Suprapubic skin (tissue), 4 donors: ENCODE measurements at regions not wholly inside any gene's neighbourhood (a gene's known extent, or its start where the extent isn't known, plus 50 kb on each side); places are given as distances from the start of the nearest gene placed in this dataset.

ENCODE experiments used
- DNase-seq, 2 donors: peaks; one replicate each; pipeline ENCODE4 v3.0.0-alpha.2; 2019; ENCODE audit warnings: low spot score in 2 of 2
- H3K27ac ChIP-seq: fragments of 200-600 bp; sonication (generic); one replicate; pipeline ENCODE4 v1.5.1; 2019
- H3K27me3 ChIP-seq: fragments of 200-600 bp; sonication (generic); one replicate; pipeline ENCODE4 v1.5.1; 2019
- H3K36me3 ChIP-seq: fragments of 200-600 bp; sonication (generic); one replicate; pipeline ENCODE4 v1.5.1; 2019
- H3K4me1 ChIP-seq: fragments of 200-600 bp; sonication (generic); one replicate; pipeline ENCODE4 v1.5.1; 2019
- H3K4me3 ChIP-seq: fragments of 200-600 bp; sonication (generic); one replicate; pipeline ENCODE4 v1.5.1; 2019; ENCODE audit warnings: mild to moderate bottlenecking
- H3K9me3 ChIP-seq: fragments of 200-600 bp; sonication (generic); one replicate; pipeline ENCODE4 v1.5.1; 2019
- CTCF ChIP-seq, 2 donors: fragments of 200-600 bp in 1 of 2; fragments of 450-650 bp in 1 of 2; sonication (generic) in 1 of 2; IDR thresholded peaks; one replicate each; pipeline ENCODE4 v1.5.1; 2016 to 2019; ENCODE audit warnings: antibody characterized with exemption in 2 of 2, mild to moderate bottlenecking in 1 of 2, moderate library complexity in 1 of 2
- EP300 ChIP-seq: sonication (generic); formaldehyde crosslinking; IDR thresholded peaks from one replicate; pipeline ENCODE4 v1.6.1; 2017; ENCODE audit warnings: antibody characterized with exemption
- POLR2A ChIP-seq, 2 donors: fragments of 450-650 bp; IDR thresholded peaks; one replicate each; pipeline ENCODE4 v1.6.1; 2017; ENCODE audit warnings: antibody characterized with exemption in 2 of 2, mild to moderate bottlenecking in 2 of 2, moderate library complexity in 2 of 2
- POLR2AphosphoS5 ChIP-seq, 3 donors: sonication (generic); formaldehyde crosslinking; IDR thresholded peaks; one replicate each; pipeline ENCODE4 v1.6.1; 2017; ENCODE audit warnings: antibody characterized with exemption in 3 of 3
- WGBS: methylation state at CpG from one replicate; pipeline ENCODE4 v1.1.5; 2018; 5-methylcytosine and 5-hydroxymethylcytosine counted together

GRCh38 chr5:152277936-152278335, 127.1 kb downstream of the NMUR2 start:
- Histone ChIP-seq H3K9me3 (no peaks in the 10 kb centered on the region), H3K36me3 (no peaks in the 10 kb centered on the region), H3K4me3 (no peak overlapping the region), H3K27me3 (no peaks in the 10 kb centered on the region), H3K4me1 (no peaks in the 10 kb centered on the region), H3K27ac (no peak overlapping the region)
- no peak for DNase-seq
- TF ChIP-seq CTCF (IDR thresholded peaks at IDR 0.05) (no peak), POLR2AphosphoS5 (IDR thresholded peaks at IDR 0.05) (no peak), POLR2A (IDR thresholded peaks at IDR 0.05) (no peak), EP300 (no peak)
- WGBS: 86% methylated on average over 2 of the region's 2 CpGs

GRCh38 chr5:152274224-152274623, 130.9 kb downstream of the NMUR2 start:
- H3K4me3 ChIP-seq: no peak overlapping the region
- WGBS: 22% methylated on average over 2 of the region's 2 CpGs

GRCh38 chr5:152271420-152271819, 133.7 kb downstream of the NMUR2 start:
- Histone ChIP-seq H3K9me3 (no peaks in the 10 kb centered on the region), H3K27ac (no peak overlapping the region), H3K4me1 (no peaks in the 10 kb centered on the region), H3K4me3 (no peak overlapping the region), H3K36me3 (no peaks in the 10 kb centered on the region), H3K27me3 (no peaks in the 10 kb centered on the region)
- WGBS: 39% methylated on average over 5 of the region's 5 CpGs
- TF ChIP-seq POLR2A (IDR thresholded peaks at IDR 0.05) (no peak), EP300 (no peak), POLR2AphosphoS5 (IDR thresholded peaks at IDR 0.05) (no peak), CTCF (IDR thresholded peaks at IDR 0.05) (no peak)
- no peak for DNase-seq

More at GRCh38 chr5:152274224-152274623, 130.9 kb downstream of the NMUR2 start:
- H3K27me3 ChIP-seq: no peaks in the 10 kb centered on the region
- no peak for DNase-seq
- H3K4me1 ChIP-seq: no peaks in the 10 kb centered on the region
- H3K27ac ChIP-seq: no peak overlapping the region
- H3K36me3 ChIP-seq: no peaks in the 10 kb centered on the region
- no peak for TF ChIP-seq POLR2AphosphoS5 (IDR thresholded peaks at IDR 0.05)
- no peak for TF ChIP-seq POLR2A (IDR thresholded peaks at IDR 0.05)
- no peak for TF ChIP-seq EP300
- no peak for TF ChIP-seq CTCF (IDR thresholded peaks at IDR 0.05)
- no peaks in the 10 kb centered on the region for H3K9me3 ChIP-seq

GRCh38 chr5:152270096-152270495, 135.0 kb downstream of the NMUR2 start:
- H3K4me3 ChIP-seq: no peak overlapping the region

GRCh38 chr5:152269533-152269932, 135.5 kb downstream of the NMUR2 start:
- Histone ChIP-seq H3K4me3 (no peak overlapping the region), H3K27me3 (no peaks in the 10 kb centered on the region), H3K36me3 (no peaks in the 10 kb centered on the region), H3K27ac (no peak overlapping the region), H3K4me1 (no peaks in the 10 kb centered on the region), H3K9me3 (no peaks in the 10 kb centered on the region)
- no peak for DNase-seq
- no peak for TF ChIP-seq EP300
- no peak for TF ChIP-seq POLR2A (IDR thresholded peaks at IDR 0.05)
- TF ChIP-seq CTCF (IDR thresholded peaks at IDR 0.05): no peak
- no peak for TF ChIP-seq POLR2AphosphoS5 (IDR thresholded peaks at IDR 0.05)
- 71% methylated on average over 1 of the region's 1 CpG for WGBS

More at GRCh38 chr5:152270096-152270495, 135.0 kb downstream of the NMUR2 start:
- TF ChIP-seq POLR2AphosphoS5 (IDR thresholded peaks at IDR 0.05) (no peak), CTCF (IDR thresholded peaks at IDR 0.05) (no peak), POLR2A (IDR thresholded peaks at IDR 0.05) (no peak), EP300 (no peak)
- Histone ChIP-seq H3K9me3 (no peaks in the 10 kb centered on the region), H3K36me3 (no peaks in the 10 kb centered on the region), H3K4me1 (no peaks in the 10 kb centered on the region), H3K27me3 (no peaks in the 10 kb centered on the region), H3K27ac (no peak overlapping the region)
- DNase-seq: no peak
- 58% methylated on average over 2 of the region's 2 CpGs for WGBS
